OCI-LY7 (cell line): ENCODE measurements at regions not wholly inside any gene's neighbourhood (a gene's known extent, or its start where the extent isn't known, plus 50 kb on each side); places are given as distances from the start of the nearest gene placed in this dataset.

ENCODE experiments used
- BruUV-seq: library from RNA; stranded (reverse); fragments of 400-500 nt; replicated peaks from 2 replicates; lab custom pipeline; 2021; lab: Mats Ljungman, UMichigan
- CTCF ChIA-PET: fragments of 300-600 bp; sonication (Branson Sonifier 250); formaldehyde crosslinking; loops from one replicate; lab custom pipeline; 2022; ENCODE audit warnings: antibody characterized with exemption; ENCODE audit not compliant: unreplicated experiment; lab: Charles Lee
- POLR2A ChIA-PET: fragments of 300-600 bp; sonication (Branson Sonifier 250); formaldehyde crosslinking; loops from one replicate; lab custom pipeline; 2022; ENCODE audit warnings: antibody characterized with exemption; lab: Charles Lee
- DNase-seq: peaks from one replicate; pipeline ENCODE4 v3.0.0-alpha.2; 2015; ENCODE audit warnings: low spot score
- H2AFZ ChIP-seq: fragments of 200-600 bp; sonication (generic), shearing (Covaris generic); 2 replicates; pipeline ENCODE4 v1.6.1; 2014; ENCODE audit warnings: mild to moderate bottlenecking, antibody characterized with exemption, low read length, moderate library complexity
- H3K27ac ChIP-seq: fragments of 200-600 bp; sonication (generic); 2 replicates; pipeline ENCODE4 v1.5.1; 2014; ENCODE audit warnings: mixed run types, low read depth, mild to moderate bottlenecking, moderate library complexity, low read length, inconsistent platforms; ENCODE audit not compliant: poor library complexity, severe bottlenecking
- H3K36me3 ChIP-seq: fragments of 200-600 bp; sonication (generic); 2 replicates; pipeline ENCODE4 v1.6.1; 2014; ENCODE audit warnings: mild to moderate bottlenecking, antibody characterized with exemption, low read length, moderate library complexity, mixed read lengths; ENCODE audit not compliant: insufficient read depth
- H3K4me1 ChIP-seq: fragments of 200-600 bp; sonication (generic); 2 replicates; pipeline ENCODE4 v1.5.1; 2014; ENCODE audit warnings: mild to moderate bottlenecking, low read length; ENCODE audit not compliant: insufficient read depth, poor library complexity, severe bottlenecking
- H3K4me2 ChIP-seq: fragments of 200-600 bp; sonication (generic); 2 replicates; pipeline ENCODE4 v1.6.1; 2014; ENCODE audit warnings: mild to moderate bottlenecking, low read length
- H3K4me3 ChIP-seq: fragments of 200-600 bp; sonication (generic); 2 replicates; pipeline ENCODE4 v1.5.1; 2014; ENCODE audit warnings: mild to moderate bottlenecking, low read depth, low read length; ENCODE audit not compliant: poor library complexity, severe bottlenecking
- H3K79me2 ChIP-seq: fragments of 200-600 bp; sonication (generic); 2 replicates; pipeline ENCODE4 v1.6.1; 2016; ENCODE audit warnings: low read depth, mild to moderate bottlenecking, low read length, moderate library complexity, mixed read lengths; ENCODE audit not compliant: insufficient read depth
- H3K9me2 ChIP-seq: fragments of 200-600 bp; sonication (generic); 2 replicates; pipeline ENCODE4 v1.6.1; 2016; ENCODE audit warnings: mild to moderate bottlenecking, low read length, mixed read lengths; ENCODE audit not compliant: insufficient read depth
- H3K9me3 ChIP-seq: fragments of 200-600 bp; sonication (generic); 2 replicates; pipeline ENCODE4 v1.6.1; 2014; ENCODE audit warnings: mild to moderate bottlenecking, mixed run types, low read length, mixed read lengths
- H4K20me1 ChIP-seq: fragments of 200-600 bp; sonication (generic); 2 replicates; pipeline ENCODE4 v1.6.1; 2014; ENCODE audit warnings: mild to moderate bottlenecking, antibody characterized with exemption, low read length, moderate library complexity, mixed read lengths; ENCODE audit not compliant: insufficient read depth
- EZH2phosphoT487 ChIP-seq: fragments of 200-600 bp; sonication (generic); IDR thresholded peaks from 2 replicates; pipeline ENCODE4 v1.6.1; 2018; ENCODE audit warnings: low read depth, borderline replicate concordance, mild to moderate bottlenecking, mixed run types, antibody characterized with exemption, low read length, moderate library complexity, mixed read lengths
- intact Hi-C: fragments of 100-400 bp; cut with micrococcal nuclease; formaldehyde crosslinking; loops from one replicate; pipeline ENCODE4 v1.10.0; 2022; ENCODE audit not compliant: unreplicated experiment
- TF ChIP-seq, protein P1 (sequence below): fragments of 200-600 bp; sonication (generic); conservative IDR thresholded peaks from 2 replicates; pipeline ENCODE4 v1.5.1; 2014; ENCODE audit warnings: mild to moderate bottlenecking, antibody characterized with exemption, low read length, moderate library complexity, mixed read lengths

DNA sequence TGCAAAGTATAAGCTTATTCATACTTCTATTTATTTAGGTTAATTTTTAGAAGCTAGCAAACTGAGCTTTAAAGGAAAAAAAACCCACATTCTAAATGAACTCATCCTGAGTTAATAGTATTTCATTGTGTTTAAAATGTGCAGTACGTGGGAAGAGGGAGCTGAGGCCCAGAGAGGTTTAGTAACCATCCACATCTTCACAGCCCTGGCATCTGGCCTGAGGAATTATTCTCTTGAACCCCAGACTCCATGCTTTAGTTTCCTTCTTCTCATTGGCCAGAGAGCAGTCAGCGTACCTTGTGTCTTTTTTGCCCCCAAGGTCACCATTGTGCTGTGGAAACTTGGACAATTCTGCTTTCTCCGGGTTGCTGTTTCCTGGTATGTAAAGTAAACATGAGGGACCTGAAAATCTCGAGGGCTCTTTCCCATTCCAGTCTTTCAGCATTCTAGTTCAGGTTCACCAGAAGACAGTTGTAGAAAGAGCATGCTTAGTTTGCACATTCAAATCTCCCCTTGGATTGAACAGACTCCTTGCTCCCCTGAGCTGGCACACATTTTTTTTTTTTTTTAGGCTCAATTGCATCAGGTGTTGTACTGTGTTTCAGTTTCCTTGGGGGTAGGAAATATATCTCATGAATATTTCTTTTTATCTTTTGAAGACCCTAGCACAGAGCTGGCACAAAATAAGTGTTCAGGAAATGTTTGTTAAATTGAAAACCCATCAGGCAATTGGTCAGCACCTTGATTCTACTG lies 81.4 kb downstream of the MYCN start:
- Histone ChIP-seq H3K4me3 (no peak overlapping the region), H3K4me2 (no peak overlapping the region), H3K9me2 (no peaks in the 10 kb centered on the region), H3K36me3 (no peaks in the 10 kb centered on the region), H4K20me1 (no peaks in the 10 kb centered on the region), H3K4me1 (no peaks in the 10 kb centered on the region), H3K79me2 (no peaks in the 10 kb centered on the region), H2AFZ (no peak overlapping the region), H3K9me3 (no peaks in the 10 kb centered on the region), H3K27ac (no peak overlapping the region)
- POLR2A ChIA-PET: interaction anchor here (0.5 to 0.6 kb wide), 2 partner anchors 352 to 1551 kb away, joined by 3 to 5 read pairs; no protein-coding TSS in a partner anchor
- no peak for DNase-seq
- intact Hi-C loops: no loop called here
- TF ChIP-seq EZH2phosphoT487: no peak
- TF ChIP-seq, protein P1, sequence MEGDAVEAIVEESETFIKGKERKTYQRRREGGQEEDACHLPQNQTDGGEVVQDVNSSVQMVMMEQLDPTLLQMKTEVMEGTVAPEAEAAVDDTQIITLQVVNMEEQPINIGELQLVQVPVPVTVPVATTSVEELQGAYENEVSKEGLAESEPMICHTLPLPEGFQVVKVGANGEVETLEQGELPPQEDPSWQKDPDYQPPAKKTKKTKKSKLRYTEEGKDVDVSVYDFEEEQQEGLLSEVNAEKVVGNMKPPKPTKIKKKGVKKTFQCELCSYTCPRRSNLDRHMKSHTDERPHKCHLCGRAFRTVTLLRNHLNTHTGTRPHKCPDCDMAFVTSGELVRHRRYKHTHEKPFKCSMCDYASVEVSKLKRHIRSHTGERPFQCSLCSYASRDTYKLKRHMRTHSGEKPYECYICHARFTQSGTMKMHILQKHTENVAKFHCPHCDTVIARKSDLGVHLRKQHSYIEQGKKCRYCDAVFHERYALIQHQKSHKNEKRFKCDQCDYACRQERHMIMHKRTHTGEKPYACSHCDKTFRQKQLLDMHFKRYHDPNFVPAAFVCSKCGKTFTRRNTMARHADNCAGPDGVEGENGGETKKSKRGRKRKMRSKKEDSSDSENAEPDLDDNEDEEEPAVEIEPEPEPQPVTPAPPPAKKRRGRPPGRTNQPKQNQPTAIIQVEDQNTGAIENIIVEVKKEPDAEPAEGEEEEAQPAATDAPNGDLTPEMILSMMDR: no peak
- no TSS peak for BruUV-seq
- CTCF ChIA-PET: no interaction called here

DNA sequence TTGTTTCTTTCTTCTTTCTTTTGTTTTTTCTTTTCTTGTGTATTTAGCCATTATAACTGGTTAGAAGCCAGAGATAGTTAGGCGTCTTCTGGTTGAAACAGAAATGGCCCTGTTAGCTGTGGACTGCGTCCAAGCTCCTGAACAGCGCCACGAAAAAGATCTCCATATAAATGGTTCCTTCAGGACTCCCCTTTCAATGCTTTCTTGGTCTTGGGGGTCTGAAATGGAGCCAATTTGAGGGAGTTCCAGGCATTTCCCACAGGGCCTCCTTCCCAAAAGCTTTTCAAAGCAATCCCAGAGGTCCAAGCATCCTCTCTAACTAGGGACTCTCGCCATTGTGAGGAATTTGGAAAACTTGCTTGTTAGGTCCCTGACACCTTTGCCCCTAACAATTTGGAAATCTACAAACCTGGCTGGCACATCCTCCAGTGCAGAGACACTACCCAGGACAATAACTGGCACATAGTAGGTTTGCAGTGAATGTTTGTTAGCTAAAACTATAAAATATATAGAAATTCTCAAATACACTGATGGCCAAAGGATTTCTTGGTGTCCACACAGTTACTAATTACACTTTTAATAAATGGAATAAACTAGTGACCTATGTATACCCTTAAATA lies 80.1 kb downstream of the MYCN start:
- no TSS peak for BruUV-seq
- no peak for DNase-seq
- CTCF ChIA-PET: no interaction called here

More for the DNA sequence above, 80.1 kb downstream of the MYCN start:
- Histone ChIP-seq H3K9me3 (no peaks in the 10 kb centered on the region), H3K27ac (no peak overlapping the region), H3K4me3 (no peak overlapping the region), H3K36me3 (no peaks in the 10 kb centered on the region), H3K4me1 (no peaks in the 10 kb centered on the region), H3K9me2 (no peaks in the 10 kb centered on the region), H2AFZ (no peak overlapping the region), H3K4me2 (no peak overlapping the region), H3K79me2 (no peaks in the 10 kb centered on the region), H4K20me1 (no peaks in the 10 kb centered on the region)
- TF ChIP-seq, protein P1: no peak
- TF ChIP-seq EZH2phosphoT487: no peak
- intact Hi-C loops: no loop called here
- POLR2A ChIA-PET: no interaction called here
